ENCODE measurements at regions not wholly inside any gene's neighbourhood (a gene's known extent, or its start where the extent isn't known, plus 50 kb on each side); places are given as distances from the start of the nearest gene placed in this dataset.

DNA sequence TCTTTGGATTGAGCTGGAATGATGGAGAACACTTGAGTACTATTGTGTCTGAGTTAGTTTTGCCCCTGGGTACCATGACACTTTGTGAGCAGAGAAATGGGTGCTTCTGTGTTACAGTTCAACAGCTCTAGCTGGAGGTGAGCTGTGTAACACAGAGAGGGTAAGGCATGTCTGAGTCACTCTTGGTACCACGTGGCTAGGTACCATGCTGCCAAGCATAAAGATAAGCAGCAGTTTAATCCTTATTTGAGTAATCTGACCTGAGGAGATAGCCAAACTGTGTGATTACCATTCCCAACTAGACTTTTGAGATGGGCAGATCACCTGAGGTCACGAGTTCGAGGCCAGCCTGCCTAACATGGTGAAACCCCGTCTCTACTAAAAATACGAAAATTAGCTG is 122.0 kb downstream of the OLFM4 start:
- no peak for DNase-seq
- no peak overlapping the region for H3K27ac ChIP-seq
- no peak overlapping the region for H3K4me3 ChIP-seq
- H3K4me1 ChIP-seq = no peaks in the 10 kb centered on the region
- no peak for ATAC-seq
- H3K9me3 ChIP-seq = no peaks in the 10 kb centered on the region
- H3K36me3 ChIP-seq (ENCODE audit: insufficient read depth in 1 of 2, low read depth in 1 of 2) = no peaks in the 10 kb centered on the region
- WGBS, 3 donors = 87 to 91% (median 88%) methylated on average over 5 of the region's 5 CpGs
- intact Hi-C loops (cut with DNase I) = no loop called here
- H3K27me3 ChIP-seq (ENCODE audit: insufficient read depth in 3 of 3, low read length in 2 of 3) = no peaks in the 10 kb centered on the region
- TF ChIP-seq, protein P1, sequence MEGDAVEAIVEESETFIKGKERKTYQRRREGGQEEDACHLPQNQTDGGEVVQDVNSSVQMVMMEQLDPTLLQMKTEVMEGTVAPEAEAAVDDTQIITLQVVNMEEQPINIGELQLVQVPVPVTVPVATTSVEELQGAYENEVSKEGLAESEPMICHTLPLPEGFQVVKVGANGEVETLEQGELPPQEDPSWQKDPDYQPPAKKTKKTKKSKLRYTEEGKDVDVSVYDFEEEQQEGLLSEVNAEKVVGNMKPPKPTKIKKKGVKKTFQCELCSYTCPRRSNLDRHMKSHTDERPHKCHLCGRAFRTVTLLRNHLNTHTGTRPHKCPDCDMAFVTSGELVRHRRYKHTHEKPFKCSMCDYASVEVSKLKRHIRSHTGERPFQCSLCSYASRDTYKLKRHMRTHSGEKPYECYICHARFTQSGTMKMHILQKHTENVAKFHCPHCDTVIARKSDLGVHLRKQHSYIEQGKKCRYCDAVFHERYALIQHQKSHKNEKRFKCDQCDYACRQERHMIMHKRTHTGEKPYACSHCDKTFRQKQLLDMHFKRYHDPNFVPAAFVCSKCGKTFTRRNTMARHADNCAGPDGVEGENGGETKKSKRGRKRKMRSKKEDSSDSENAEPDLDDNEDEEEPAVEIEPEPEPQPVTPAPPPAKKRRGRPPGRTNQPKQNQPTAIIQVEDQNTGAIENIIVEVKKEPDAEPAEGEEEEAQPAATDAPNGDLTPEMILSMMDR (IDR thresholded peaks at IDR 0.05) = no peak

DNA sequence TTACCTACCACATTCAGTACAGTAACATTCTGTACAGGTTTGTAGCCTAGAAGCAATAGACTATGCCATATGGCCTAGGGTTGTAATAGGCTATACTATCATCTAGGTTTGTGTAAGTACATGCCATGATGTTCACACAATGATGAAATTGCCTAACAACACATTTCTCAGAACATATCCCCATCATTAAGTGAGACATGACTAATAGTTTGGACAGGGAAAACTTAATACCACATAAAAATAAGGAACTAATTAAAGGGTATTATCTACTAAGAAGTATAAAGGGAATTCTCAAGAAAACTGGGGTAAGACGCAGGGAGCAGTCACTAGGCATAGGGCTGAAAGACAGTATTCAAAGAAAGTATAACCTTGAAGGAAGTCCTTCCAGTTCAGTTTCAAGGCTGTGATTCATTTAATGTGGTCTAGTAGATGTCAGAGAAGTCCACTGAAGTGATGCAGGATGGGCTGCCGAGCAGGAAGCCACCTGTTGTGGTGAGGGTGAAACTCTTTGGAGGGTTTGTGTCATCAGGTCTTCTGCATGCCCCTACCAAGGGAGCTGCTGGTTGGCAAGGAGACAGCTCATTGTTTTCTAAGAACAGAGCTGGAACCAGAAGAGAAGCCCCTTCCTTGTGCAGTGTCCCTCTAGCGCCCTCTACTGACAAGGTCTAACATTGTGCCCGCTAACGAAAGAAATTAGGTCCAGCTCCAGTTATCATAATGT is 122.9 kb downstream of the OLFM4 start:
- Histone ChIP-seq H3K36me3 (ENCODE audit: insufficient read depth in 1 of 2, low read depth in 1 of 2) (no peaks in the 10 kb centered on the region), H3K4me1 (no peaks in the 10 kb centered on the region), H3K9me3 (no peaks in the 10 kb centered on the region), H3K4me3 (no peak overlapping the region), H3K27ac (no peak overlapping the region), H3K27me3 (ENCODE audit: insufficient read depth in 3 of 3, low read length in 2 of 3) (no peaks in the 10 kb centered on the region)
- TF ChIP-seq, protein P1 (IDR thresholded peaks at IDR 0.05) = peak; percentile 36
- WGBS, 3 donors = 20 to 23% (median 21%) methylated on average over 5 of the region's 5 CpGs
- intact Hi-C loops (cut with DNase I) = no loop called here
- no peak for DNase-seq
- no peak for ATAC-seq

DNA sequence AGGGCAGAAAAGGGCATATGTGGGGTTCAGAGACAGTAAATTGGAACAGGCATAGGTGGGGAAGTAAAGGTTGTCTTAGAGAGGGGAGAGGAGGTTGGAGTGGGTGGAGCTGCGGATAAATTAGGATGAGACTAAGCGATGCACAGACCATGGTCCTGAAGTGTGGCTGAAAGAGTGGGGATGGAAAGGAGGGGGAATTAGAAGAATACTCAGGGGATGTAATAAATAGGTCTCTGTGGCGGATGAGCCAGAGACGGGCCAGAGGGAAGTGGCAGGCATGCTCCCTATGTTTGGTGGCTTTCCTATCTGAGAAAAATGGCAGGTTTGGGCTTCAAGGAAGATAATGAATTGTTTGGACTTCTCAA is 123.4 kb downstream of the OLFM4 start:
- Histone ChIP-seq H3K27me3 (ENCODE audit: insufficient read depth in 3 of 3, low read length in 2 of 3) (no peaks in the 10 kb centered on the region), H3K9me3 (no peaks in the 10 kb centered on the region), H3K4me3 (no peak overlapping the region), H3K27ac (no peak overlapping the region), H3K36me3 (ENCODE audit: insufficient read depth in 1 of 2, low read depth in 1 of 2) (no peaks in the 10 kb centered on the region), H3K4me1 (no peaks in the 10 kb centered on the region)
- WGBS, 3 donors = 16 to 20% (median 19%) methylated on average over 4 of the region's 4 CpGs
- DNase-seq = no peak
- intact Hi-C loops (cut with DNase I) = no loop called here
- ATAC-seq = no peak
- TF ChIP-seq, protein P1 (IDR thresholded peaks at IDR 0.05) = no peak

DNA sequence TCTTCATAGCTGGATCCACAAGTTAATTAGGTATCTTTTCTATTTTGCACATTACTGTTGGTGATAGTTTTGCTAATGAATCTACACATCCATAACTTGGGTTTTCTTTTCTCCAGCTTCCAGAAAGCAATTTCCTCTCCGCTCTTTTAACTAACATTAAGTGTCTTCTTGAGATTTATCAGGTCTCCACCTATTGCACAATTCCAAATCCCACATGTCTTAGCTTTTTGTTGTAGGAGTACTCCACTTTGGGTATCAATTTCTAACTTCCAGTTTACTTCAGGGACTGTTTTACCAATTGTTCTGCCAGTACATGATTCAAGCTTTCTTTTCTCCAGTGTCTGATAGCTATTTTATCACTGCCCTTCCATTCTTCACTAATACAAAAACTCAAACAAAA is 129.6 kb downstream of the OLFM4 start:
- WGBS, 3 donors = 76 to 97% (median 91%) methylated on average over 1 of the region's 1 CpG
- intact Hi-C loops (cut with DNase I) = no loop called here

More for the DNA sequence above, 129.6 kb downstream of the OLFM4 start:
- ATAC-seq (no peak), DNase-seq (no peak)
- Histone ChIP-seq H3K27ac (no peak overlapping the region), H3K27me3 (ENCODE audit: insufficient read depth in 3 of 3, low read length in 2 of 3) (no peaks in the 10 kb centered on the region), H3K36me3 (ENCODE audit: insufficient read depth in 1 of 2, low read depth in 1 of 2) (no peaks in the 10 kb centered on the region), H3K4me1 (no peaks in the 10 kb centered on the region), H3K4me3 (no peak overlapping the region), H3K9me3 (peaks cover 4% of the 10 kb centered on the region)
- TF ChIP-seq, protein P1 (IDR thresholded peaks at IDR 0.05) = no peak

Data from psoas muscle (tissue), 7 donors.